IMR-90 (cell line): ENCODE measurements at regions not wholly inside any gene's neighbourhood (a gene's known extent, or its start where the extent isn't known, plus 50 kb on each side); places are given as distances from the start of the nearest gene placed in this dataset.

Experiments used
- ATAC-seq: fragments of 200-7000 bp; cut with Tn5 transposase; 2 replicates; pipeline ENCODE4 v1.9.1; 2020; ENCODE audit warnings: low read depth, mild to moderate bottlenecking, moderate library complexity
- BruUV-seq: library from RNA; stranded (reverse); fragments of 400-500 nt; replicated peaks from 2 replicates; lab custom pipeline; 2021; lab: Mats Ljungman, UMichigan
- CTCF ChIA-PET: fragments of 300-600 bp; formaldehyde crosslinking; extraction: SDS; loops from one replicate; lab custom pipeline; 2021; ENCODE audit warnings: antibody characterized with exemption; lab: Yijun Ruan, JAX
- POLR2A ChIA-PET: fragments of 300-600 bp; sonication (Branson Sonifier 250); formaldehyde crosslinking; loops from one replicate; lab custom pipeline; 2022; ENCODE audit warnings: antibody characterized with exemption; ENCODE audit not compliant: unreplicated experiment; lab: Charles Lee
- DNase-seq: peaks from one replicate; pipeline ENCODE4 v3.0.0; 2013
- H2AFZ ChIP-seq: replicated peaks from 2 replicates; pipeline ENCODE3; 2013; ENCODE audit warnings: low read length, mild to moderate bottlenecking; ENCODE audit not compliant: poor library complexity
- H2AK5ac ChIP-seq: 2 replicates; pipeline ENCODE4 v1.6.1; 2013; ENCODE audit warnings: low read depth, low read length, inconsistent platforms
- H2AK9ac ChIP-seq: replicated peaks from 2 replicates; pipeline ENCODE3; 2013; ENCODE audit warnings: mild to moderate bottlenecking, low read depth, low read length, moderate library complexity; ENCODE audit not compliant: poor library complexity
- H2BK120ac ChIP-seq: 2 replicates; pipeline ENCODE4 v1.6.1; 2013; ENCODE audit warnings: low read depth, low read length, inconsistent platforms
- H2BK15ac ChIP-seq: 3 replicates; pipeline ENCODE4 v1.6.1; 2013; ENCODE audit warnings: low read depth, low read length, inconsistent platforms
- H2BK20ac ChIP-seq: 2 replicates; pipeline ENCODE4 v1.6.1; 2013; ENCODE audit warnings: low read depth, mild to moderate bottlenecking, inconsistent platforms, low read length, moderate library complexity
- H2BK5ac ChIP-seq: 2 replicates; pipeline ENCODE4 v1.6.1; 2013; ENCODE audit warnings: mild to moderate bottlenecking, low read depth, low read length, inconsistent platforms; ENCODE audit not compliant: poor library complexity, severe bottlenecking
- H3K14ac ChIP-seq: replicated peaks from 2 replicates; pipeline ENCODE4 v1.6.1; 2013; ENCODE audit warnings: low read depth, low read length, inconsistent platforms
- H3K18ac ChIP-seq: 2 replicates; pipeline ENCODE4 v1.6.1; 2013; ENCODE audit warnings: low read depth, low read length, control low read depth
- H3K23ac ChIP-seq: 2 replicates; pipeline ENCODE4 v1.6.1; 2013; ENCODE audit warnings: low read depth, low read length, inconsistent platforms
- H3K27ac ChIP-seq: 2 replicates; pipeline ENCODE4 v1.5.1; 2013; ENCODE audit warnings: mild to moderate bottlenecking, control low read depth, low read length; ENCODE audit not compliant: insufficient read depth
- H3K27me3 ChIP-seq: 2 replicates; pipeline ENCODE4 v1.6.1; 2013; ENCODE audit warnings: low read length; ENCODE audit not compliant: control insufficient read depth, insufficient read depth
- H3K36me3 ChIP-seq: 2 replicates; pipeline ENCODE4 v1.6.1; 2013; ENCODE audit warnings: low read length, mixed read lengths; ENCODE audit not compliant: control insufficient read depth, insufficient read depth
- H3K4ac ChIP-seq: 2 replicates; pipeline ENCODE4 v1.6.1; 2013; ENCODE audit warnings: low read depth, low read length, inconsistent platforms
- H3K4me1 ChIP-seq: 2 replicates; pipeline ENCODE4 v1.6.1; 2013; ENCODE audit warnings: low read length, mixed read lengths; ENCODE audit not compliant: control insufficient read depth, insufficient read depth
- H3K4me2 ChIP-seq: 2 replicates; pipeline ENCODE4 v1.6.1; 2013; ENCODE audit warnings: low read depth, mild to moderate bottlenecking, control low read depth, low read length, moderate library complexity
- H3K4me3 ChIP-seq: 2 replicates; pipeline ENCODE4 v1.5.1; 2013; ENCODE audit warnings: low read depth, mild to moderate bottlenecking, control low read depth, low read length, moderate library complexity; ENCODE audit not compliant: insufficient read depth
- H3K56ac ChIP-seq: 2 replicates; pipeline ENCODE4 v1.6.1; 2013; ENCODE audit warnings: low read length, inconsistent platforms; ENCODE audit not compliant: insufficient read depth; ENCODE audit errors: extremely low read depth
- H3K79me1 ChIP-seq, 2 experiments: 2 replicates each; pipeline ENCODE4 v1.6.1; 2013; ENCODE audit warnings: low read length in 2 of 2, inconsistent platforms in 1 of 2, low read depth in 1 of 2
- H3K9ac ChIP-seq: 2 replicates; pipeline ENCODE4 v1.6.1; 2013; ENCODE audit warnings: low read depth, low read length, control low read depth
- H3K9me1 ChIP-seq: 2 replicates; pipeline ENCODE4 v1.6.1; 2013; ENCODE audit warnings: low read length, inconsistent platforms; ENCODE audit not compliant: insufficient read depth
- H3K9me3 ChIP-seq: 2 replicates; pipeline ENCODE4 v1.6.1; 2013; ENCODE audit warnings: low read length; ENCODE audit not compliant: control insufficient read depth, insufficient read depth
- H4K20me1 ChIP-seq: 2 replicates; pipeline ENCODE4 v1.6.1; 2013; ENCODE audit warnings: low read length, inconsistent platforms; ENCODE audit not compliant: insufficient read depth
- H4K5ac ChIP-seq: 2 replicates; pipeline ENCODE4 v1.6.1; 2013; ENCODE audit warnings: mild to moderate bottlenecking, low read depth, low read length, control low read depth
- H4K8ac ChIP-seq, 2 experiments: 2 replicates each; pipeline ENCODE4 v1.6.1; 2013; ENCODE audit warnings: low read depth in 2 of 2, low read length in 2 of 2, control low read depth in 1 of 2, inconsistent platforms in 1 of 2
- H4K91ac ChIP-seq: 2 replicates; pipeline ENCODE4 v1.6.1; 2013; ENCODE audit warnings: low read depth, low read length, inconsistent platforms; ENCODE audit not compliant: insufficient read depth
- BHLHE40 ChIP-seq: fragments of 150-350 bp; IDR thresholded peaks from 2 replicates; pipeline ENCODE4 v1.6.1; 2016; ENCODE audit warnings: mild to moderate bottlenecking, low read depth, low read length
- CEBPB ChIP-seq: IDR thresholded peaks from 2 replicates; pipeline ENCODE4 v1.6.1; 2012; ENCODE audit warnings: low read depth, low read length, improper control_type of control experiment
- CHD1 ChIP-seq: IDR thresholded peaks from 2 replicates; pipeline ENCODE4 v1.6.1; 2012; ENCODE audit warnings: low read depth, low read length, improper control_type of control experiment
- FOS ChIP-seq: fragments of 150-350 bp; IDR thresholded peaks from 2 replicates; pipeline ENCODE4 v1.6.1; 2016; ENCODE audit warnings: low read depth, low read length
- MAFK ChIP-seq: IDR thresholded peaks from 2 replicates; pipeline ENCODE4 v1.6.1; 2012; ENCODE audit warnings: low read depth, low read length, improper control_type of control experiment
- MAZ ChIP-seq: IDR thresholded peaks from 2 replicates; pipeline ENCODE4 v1.6.1; 2012; ENCODE audit warnings: low read depth, mild to moderate bottlenecking, low read length, improper control_type of control experiment, moderate library complexity, borderline replicate concordance
- MXI1 ChIP-seq: IDR thresholded peaks from 2 replicates; pipeline ENCODE4 v1.6.1; 2012; ENCODE audit warnings: low read depth, mild to moderate bottlenecking, low read length, moderate library complexity, borderline replicate concordance
- NFE2L2 ChIP-seq: fragments of 150-350 bp; IDR thresholded peaks from 2 replicates; pipeline ENCODE4 v1.6.1; 2016; ENCODE audit warnings: low read depth, mild to moderate bottlenecking, low read length
- POLR2A ChIP-seq: IDR thresholded peaks from 2 replicates; pipeline ENCODE4 v1.6.1; 2012; ENCODE audit warnings: mild to moderate bottlenecking, low read depth, low read length
- RAD21 ChIP-seq: IDR thresholded peaks from 2 replicates; pipeline ENCODE4 v1.6.1; 2012; ENCODE audit warnings: low read length, improper control_type of control experiment
- RCOR1 ChIP-seq: IDR thresholded peaks from 2 replicates; pipeline ENCODE4 v1.6.1; 2012; ENCODE audit warnings: mild to moderate bottlenecking, low read length, improper control_type of control experiment; ENCODE audit not compliant: insufficient replicate concordance
- RFX5 ChIP-seq: IDR thresholded peaks from 2 replicates; pipeline ENCODE4 v1.8.0; 2012; ENCODE audit warnings: low read depth, mild to moderate bottlenecking, low read length, moderate library complexity
- SMC3 ChIP-seq: fragments of 150-350 bp; IDR thresholded peaks from 2 replicates; pipeline ENCODE4 v1.6.1; 2016; ENCODE audit warnings: low read depth, mild to moderate bottlenecking, antibody characterized with exemption, low read length, moderate library complexity
- WGBS, 2 experiments: methylation state at CpG; one replicate each; pipeline versions ENCODE4 v1.1.5 to v1.1.7; 2013; ENCODE audit warnings: missing lambda C conversion rate in 2 of 2; ENCODE audit not compliant: insufficient read length in 1 of 2; ENCODE audit errors: extremely low coverage in 2 of 2; 5-methylcytosine and 5-hydroxymethylcytosine counted together
- dilution Hi-C: fragments of 300-500 bp; cut with HindIII; formaldehyde crosslinking; loops from one replicate; pipeline ENCODE4 v1.14.3; 2018; ENCODE audit warnings: low sequenced_read_pairs; ENCODE audit not compliant: unreplicated experiment
- in situ Hi-C: fragments of 300-500 bp; cut with MboI; formaldehyde crosslinking; loops from 3 replicates; pipeline ENCODE4 v1.14.3; 2019; ENCODE audit warnings: low sequenced_read_pairs, inconsistent platforms, mixed read lengths
- intact Hi-C: fragments of 100-400 bp; cut with micrococcal nuclease; formaldehyde crosslinking; loops from 2 replicates; pipeline ENCODE4 v1.10.0; 2022
- TF ChIP-seq, protein P1 (sequence below): fragments of 150-350 bp; IDR thresholded peaks from 2 replicates; pipeline ENCODE4 v1.6.1; 2016; ENCODE audit warnings: low read depth, mild to moderate bottlenecking, low read length, moderate library complexity, borderline replicate concordance
- TF ChIP-seq, protein P2 (sequence below): fragments of 150-350 bp; IDR thresholded peaks from 2 replicates; pipeline ENCODE4 v1.6.1; 2017; ENCODE audit warnings: mild to moderate bottlenecking, antibody characterized with exemption, low read length, low read depth
- TF ChIP-seq, protein P3 (sequence below): conservative IDR thresholded peaks from 2 replicates; pipeline ENCODE4 v1.5.1; 2012; ENCODE audit warnings: mild to moderate bottlenecking, low read depth, low read length, improper control_type of control experiment

DNA sequence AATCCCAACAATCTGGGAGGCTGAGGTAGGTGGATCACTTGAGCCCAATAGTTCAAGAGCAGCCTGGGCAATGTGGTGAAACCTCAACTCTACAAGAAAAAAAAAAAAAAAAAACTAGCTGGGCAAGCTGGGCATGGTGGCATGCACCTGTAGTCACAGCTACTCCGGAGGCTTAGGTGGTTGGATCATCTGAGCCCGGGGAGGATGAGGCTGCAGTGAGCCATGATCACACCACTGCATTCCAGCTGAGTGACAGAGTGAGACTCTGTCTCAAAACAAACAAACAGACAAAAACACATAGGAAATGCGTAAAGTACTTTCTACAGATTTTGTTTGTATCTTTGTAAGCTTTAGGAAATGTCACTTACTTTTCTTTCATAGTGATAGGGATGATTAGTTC is 307.2 kb upstream of the NR3C2 start:
- Histone ChIP-seq H3K23ac (no peak overlapping the region), H2BK15ac (no peak overlapping the region), H3K27me3 (no peaks in the 10 kb centered on the region), H4K20me1 (no peaks in the 10 kb centered on the region), H3K4me1 (no peaks in the 10 kb centered on the region), H3K27ac (no peak overlapping the region), H3K4me3 (no peak overlapping the region), H3K18ac (no peak overlapping the region), H2AK9ac (no peak overlapping the region), H3K9me3 (no peaks in the 10 kb centered on the region), H3K9me1 (no peaks in the 10 kb centered on the region), H3K9ac (no peak overlapping the region), H4K8ac (no peak overlapping the region), H2BK5ac (no peak overlapping the region), H2AK5ac (no peak overlapping the region), H3K14ac (no peak overlapping the region), H4K91ac (no peak overlapping the region), H2AFZ (no peak overlapping the region), H3K56ac (no peak overlapping the region), H2BK120ac (no peak overlapping the region), H3K36me3 (no peaks in the 10 kb centered on the region), H3K4ac (no peak overlapping the region), H3K79me1 (no peaks in the 10 kb centered on the region), H4K5ac (no peak overlapping the region), H2BK20ac (no peak overlapping the region), H3K4me2 (no peak overlapping the region)
- dilution Hi-C loops (no loop called here), intact Hi-C loops (no loop called here), in situ Hi-C loops (no loop called here)
- ChIA-PET POLR2A (no interaction called here), CTCF (interaction anchor here (0.6 kb wide), 2 partner anchors 22 to 654 kb away, joined by 4 to 5 read pairs; no protein-coding TSS in a partner anchor)
- TF ChIP-seq RCOR1 = no peak
- TF ChIP-seq FOS = no peak
- TF ChIP-seq POLR2A = no peak
- TF ChIP-seq CHD1 = no peak
- TF ChIP-seq, protein P1, sequence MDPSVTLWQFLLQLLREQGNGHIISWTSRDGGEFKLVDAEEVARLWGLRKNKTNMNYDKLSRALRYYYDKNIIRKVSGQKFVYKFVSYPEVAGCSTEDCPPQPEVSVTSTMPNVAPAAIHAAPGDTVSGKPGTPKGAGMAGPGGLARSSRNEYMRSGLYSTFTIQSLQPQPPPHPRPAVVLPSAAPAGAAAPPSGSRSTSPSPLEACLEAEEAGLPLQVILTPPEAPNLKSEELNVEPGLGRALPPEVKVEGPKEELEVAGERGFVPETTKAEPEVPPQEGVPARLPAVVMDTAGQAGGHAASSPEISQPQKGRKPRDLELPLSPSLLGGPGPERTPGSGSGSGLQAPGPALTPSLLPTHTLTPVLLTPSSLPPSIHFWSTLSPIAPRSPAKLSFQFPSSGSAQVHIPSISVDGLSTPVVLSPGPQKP = no peak
- TF ChIP-seq RAD21 = no peak
- no peak for TF ChIP-seq MXI1
- TF ChIP-seq, protein P2, sequence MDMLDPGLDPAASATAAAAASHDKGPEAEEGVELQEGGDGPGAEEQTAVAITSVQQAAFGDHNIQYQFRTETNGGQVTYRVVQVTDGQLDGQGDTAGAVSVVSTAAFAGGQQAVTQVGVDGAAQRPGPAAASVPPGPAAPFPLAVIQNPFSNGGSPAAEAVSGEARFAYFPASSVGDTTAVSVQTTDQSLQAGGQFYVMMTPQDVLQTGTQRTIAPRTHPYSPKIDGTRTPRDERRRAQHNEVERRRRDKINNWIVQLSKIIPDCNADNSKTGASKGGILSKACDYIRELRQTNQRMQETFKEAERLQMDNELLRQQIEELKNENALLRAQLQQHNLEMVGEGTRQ = no peak
- no peak for TF ChIP-seq NFE2L2
- TF ChIP-seq CEBPB = no peak
- no peak for TF ChIP-seq RFX5
- no peak for TF ChIP-seq SMC3
- TF ChIP-seq MAZ = no peak
- TF ChIP-seq, protein P3, sequence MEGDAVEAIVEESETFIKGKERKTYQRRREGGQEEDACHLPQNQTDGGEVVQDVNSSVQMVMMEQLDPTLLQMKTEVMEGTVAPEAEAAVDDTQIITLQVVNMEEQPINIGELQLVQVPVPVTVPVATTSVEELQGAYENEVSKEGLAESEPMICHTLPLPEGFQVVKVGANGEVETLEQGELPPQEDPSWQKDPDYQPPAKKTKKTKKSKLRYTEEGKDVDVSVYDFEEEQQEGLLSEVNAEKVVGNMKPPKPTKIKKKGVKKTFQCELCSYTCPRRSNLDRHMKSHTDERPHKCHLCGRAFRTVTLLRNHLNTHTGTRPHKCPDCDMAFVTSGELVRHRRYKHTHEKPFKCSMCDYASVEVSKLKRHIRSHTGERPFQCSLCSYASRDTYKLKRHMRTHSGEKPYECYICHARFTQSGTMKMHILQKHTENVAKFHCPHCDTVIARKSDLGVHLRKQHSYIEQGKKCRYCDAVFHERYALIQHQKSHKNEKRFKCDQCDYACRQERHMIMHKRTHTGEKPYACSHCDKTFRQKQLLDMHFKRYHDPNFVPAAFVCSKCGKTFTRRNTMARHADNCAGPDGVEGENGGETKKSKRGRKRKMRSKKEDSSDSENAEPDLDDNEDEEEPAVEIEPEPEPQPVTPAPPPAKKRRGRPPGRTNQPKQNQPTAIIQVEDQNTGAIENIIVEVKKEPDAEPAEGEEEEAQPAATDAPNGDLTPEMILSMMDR = no peak
- no peak for TF ChIP-seq MAFK
- no peak for TF ChIP-seq BHLHE40
- DNase-seq (no peak), ATAC-seq (no peak)
- WGBS, 2 experiments = no CpG with 5 or more reads among the region's 3 CpGs
- BruUV-seq = no TSS peak
